ENCODE measurements at regions not wholly inside any gene's neighbourhood (a gene's known extent, or its start where the extent isn't known, plus 50 kb on each side); places are given as distances from the start of the nearest gene placed in this dataset.
"Not testable (repeated sequence)": the region's sequence is repeated elsewhere in the genome, so short reads cannot be mapped to it uniquely, and the experiment has no call there.

DNA sequence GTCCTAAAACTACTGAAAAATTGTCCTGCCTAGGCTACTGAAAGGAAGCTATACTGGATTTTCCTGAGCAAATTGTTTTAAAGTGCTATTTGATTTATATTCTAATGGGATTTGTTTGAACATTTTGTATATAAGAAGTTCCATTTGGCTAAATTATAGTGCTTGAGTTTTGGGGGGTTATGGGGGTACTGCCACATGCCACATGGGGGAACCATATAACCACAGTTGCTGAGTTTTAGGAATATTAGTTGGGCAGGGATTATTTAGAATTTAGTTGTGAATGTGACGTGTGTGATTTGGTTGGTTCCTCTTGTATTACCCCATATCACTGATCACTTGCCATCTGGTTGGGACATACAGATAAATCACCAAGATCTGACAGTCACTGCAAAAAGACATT is 224.5 kb upstream of the TAPT1 start:
- no peak for DNase-seq

DNA sequence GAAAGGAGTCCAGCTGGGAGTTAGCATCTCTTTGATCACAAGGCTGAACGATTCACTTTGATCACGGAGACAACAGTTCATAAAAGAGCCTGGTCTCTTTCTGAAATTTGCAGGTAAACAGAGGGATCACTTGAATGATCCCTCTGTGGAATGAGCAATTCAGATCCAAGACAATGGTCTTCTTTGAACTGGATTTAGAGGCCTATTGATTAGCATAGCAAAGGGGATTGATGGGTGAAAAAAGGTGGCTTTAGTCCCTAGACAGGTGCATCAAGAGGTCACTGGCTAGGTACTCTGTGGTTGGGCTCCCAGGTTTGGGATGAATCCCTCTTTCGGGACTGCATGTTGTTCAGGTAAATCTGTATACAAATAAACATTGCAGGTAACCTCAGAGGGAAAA is 223.8 kb upstream of the TAPT1 start:
- no peak for DNase-seq

DNA sequence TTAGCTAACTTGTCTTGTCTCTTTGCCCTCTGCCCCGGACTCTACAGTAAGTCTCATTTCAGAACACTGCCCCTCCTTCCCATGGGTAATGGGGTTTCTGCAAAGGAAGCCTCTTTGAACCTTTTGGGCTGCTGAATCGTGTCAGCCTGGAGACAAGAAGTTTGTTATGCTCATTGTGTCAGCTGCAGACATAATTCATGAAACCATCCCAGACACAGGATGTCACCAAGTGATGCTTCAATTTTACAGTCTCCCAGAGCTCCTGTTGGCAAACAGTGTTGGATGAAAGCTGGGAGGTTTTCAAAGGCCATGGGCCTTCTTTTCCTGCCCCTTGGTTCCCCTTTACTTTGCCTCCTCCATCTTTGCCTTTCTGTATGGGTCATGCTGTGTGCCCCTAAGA is 223.1 kb upstream of the TAPT1 start:
- no peak for DNase-seq

DNA sequence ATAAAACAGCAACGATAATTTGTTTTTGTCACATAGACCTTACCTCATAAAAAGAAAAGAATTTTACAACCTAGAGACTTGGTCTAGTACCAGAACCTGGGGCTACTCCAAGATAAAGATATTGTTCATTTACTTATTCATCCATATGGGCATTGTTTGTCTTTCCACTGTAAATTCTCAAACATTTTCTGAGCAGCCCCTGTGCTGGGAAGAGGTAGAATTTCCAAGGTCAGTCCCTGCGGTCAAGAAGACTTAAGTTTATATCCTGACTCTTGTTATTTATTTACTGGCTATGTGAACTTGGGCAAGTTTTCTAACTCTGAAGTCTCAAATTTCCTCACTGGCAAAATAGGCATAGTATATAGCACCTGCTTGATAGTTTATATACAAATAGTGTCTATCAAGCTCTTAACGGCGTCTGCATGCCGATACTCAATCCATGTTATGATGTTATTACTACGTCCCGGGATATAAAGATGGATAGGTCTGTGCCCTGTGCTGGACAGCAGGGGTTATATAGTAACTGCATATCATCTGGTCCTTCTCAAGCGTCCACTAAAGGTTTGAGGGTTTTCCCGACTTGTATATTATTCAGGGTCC is 222.1 kb upstream of the TAPT1 start:
- DNase-seq: no peak

DNA sequence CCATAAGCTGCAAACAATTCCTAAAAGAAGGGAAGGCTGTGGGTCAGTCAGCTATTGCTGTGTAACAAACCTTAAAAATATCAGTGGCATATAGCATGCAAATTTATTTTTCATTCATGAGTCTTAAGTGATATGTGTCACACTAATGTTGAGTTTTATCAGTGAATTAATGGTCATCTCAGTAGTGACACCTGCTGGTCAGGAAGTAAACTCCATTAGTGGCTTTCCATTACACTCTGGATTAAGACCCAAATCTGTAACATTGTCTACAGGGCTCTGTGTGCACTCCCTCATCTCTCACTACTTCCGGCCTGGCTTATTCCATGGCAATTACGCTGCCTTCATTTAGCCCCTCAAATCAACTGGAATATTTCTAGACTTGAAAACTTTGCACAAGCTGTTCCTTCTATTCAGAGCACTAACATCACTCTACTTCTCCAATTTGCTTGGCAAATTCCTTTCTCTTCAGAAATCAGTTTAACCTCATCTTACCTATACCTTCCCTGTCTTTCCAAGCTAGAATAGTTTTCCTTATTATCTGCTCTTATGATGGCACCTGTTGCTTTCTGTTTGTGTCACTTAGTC is 217.3 kb upstream of the TAPT1 start:
- DNase-seq: no peak

DNA sequence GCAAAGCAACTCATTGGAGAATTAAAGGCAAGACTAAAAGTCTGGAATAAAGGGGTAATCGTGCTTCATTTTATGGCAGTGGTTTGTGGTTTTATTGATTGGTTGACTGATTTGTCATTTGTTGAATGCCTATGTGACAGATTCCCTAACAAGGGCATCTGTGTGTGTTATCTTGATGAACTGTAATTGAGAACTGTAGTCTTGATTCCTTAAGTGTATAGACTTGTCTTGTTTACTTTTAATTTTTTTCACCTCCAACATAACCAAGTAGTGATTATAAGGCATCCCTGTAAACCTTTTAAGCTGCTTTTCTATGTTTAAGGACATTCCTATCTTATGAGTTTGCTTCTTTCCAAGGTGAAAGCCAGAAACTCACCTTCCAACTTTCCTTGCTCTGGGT is 216.0 kb upstream of the TAPT1 start:
- DNase-seq: no peak

DNA sequence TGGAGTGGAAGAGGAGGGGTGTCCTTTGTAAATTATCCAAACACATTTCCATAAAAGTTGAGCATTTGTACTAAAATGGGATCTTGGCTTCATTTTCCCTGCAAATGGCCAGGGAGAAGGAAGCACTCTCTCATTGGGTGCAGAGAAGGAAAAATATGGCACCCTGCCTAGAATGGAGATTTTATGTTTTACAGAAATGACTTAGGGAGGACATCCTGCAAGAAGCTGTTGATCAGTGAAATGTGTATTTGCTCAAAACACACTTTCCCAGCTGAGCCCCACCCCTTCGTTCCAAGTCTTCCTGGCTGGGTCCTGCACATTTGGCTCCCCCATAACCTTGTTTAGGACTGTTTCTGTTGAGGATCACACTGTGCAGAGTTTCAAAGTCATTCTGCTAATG is 213.5 kb upstream of the TAPT1 start:
- peak; percentile 54 for DNase-seq

DNA sequence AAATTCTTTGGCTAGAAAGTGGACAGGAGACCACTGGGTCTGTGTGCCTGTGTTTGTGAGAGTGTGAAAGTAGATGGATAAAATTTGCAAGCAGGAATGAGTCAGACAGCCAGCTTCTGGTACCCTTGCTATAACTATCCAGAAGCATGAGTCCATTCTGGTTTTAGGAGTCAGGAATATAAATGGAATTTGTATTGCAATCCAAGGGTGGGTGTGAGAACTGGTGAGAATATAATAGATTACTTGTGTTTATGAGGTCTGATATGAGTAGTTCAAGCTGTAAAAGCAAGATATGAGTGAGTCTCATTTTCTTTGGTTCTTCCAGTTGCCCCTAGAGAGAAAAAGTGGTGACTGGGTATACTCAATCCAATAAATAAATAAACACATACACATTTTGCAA is 212.7 kb upstream of the TAPT1 start:
- DNase-seq: no peak

DNA sequence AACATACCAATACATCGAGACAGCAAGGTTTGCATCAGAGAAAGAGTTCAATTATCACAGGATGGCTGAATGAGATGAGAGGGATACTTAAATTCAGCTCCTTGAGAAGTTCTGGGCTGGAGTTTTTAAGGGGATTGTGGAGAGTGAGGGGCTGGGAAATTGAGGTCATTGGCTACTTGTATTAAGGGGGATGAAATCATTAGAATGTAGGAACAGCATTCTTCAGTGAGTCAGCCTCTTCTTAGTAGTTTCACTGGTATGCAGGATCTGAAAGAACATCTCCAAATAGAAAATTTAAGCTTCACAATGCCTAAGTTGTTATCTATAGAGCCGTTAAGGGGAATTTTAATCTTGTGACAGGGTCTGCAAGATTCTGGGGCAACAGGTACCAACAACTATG is 211.6 kb upstream of the TAPT1 start:
- DNase-seq: no peak

DNA sequence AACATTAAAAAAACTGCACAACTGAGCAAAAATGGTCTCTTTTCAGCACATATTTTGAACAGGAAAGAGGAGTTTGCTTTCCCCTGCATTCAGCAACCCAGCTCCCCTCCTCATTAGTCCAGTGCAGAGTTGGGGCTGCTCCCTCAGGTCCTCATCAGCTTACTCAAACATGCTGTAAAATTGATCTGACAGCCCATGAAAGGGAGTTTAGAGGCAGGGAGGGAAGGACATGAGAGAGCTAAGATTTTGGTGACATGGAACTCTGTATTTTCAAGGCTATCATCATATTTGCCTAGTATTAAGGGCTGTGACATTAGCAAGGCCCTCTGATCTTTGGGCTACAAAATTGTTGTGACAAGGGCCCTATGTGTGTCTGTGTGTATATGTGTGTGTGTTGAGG is 205.6 kb upstream of the TAPT1 start:
- no peak for DNase-seq

- DNase-seq: peak; percentile 36
Measured at GRCh38 chr4:16418814-16419213, 192.5 kb upstream of the TAPT1 start.

DNA sequence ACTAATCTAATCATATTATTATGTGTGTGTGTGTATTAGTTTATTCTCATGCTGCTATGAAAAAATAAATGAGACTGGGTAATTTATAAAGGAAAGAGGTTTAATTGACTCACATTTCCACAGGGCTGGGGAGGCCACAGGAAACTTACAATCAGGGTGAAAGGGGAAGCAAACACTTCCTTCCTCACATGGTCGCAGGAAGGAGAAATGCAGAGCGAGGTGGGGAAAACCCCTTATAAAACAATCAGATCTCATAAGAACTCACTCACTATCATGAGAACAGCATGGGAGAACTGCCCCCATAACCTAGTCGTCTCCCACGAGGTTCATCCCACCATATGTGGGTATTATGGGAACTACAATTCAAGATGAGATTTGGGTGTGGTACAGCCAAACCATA is 190.9 kb upstream of the TAPT1 start:
- DNase-seq: no peak

DNA sequence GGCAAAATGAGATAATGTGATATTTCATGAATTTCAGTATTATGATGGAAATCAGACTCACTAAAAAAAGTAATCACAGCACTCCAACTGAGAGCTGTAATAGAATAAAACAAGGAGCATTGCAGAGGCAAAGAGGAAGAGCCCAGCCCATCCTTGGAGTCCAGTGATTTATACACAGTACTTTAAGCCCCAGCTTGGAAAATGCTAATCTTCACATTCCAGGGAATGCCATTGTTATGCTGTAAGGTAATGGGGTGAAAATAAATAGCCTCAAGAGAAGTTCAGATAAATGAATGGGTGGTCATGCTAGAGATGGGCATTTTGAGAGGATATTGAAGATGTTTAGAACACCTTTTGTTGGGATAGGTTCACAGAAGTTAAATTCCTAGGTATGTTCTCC is 190.3 kb upstream of the TAPT1 start:
- DNase-seq: no peak

DNA sequence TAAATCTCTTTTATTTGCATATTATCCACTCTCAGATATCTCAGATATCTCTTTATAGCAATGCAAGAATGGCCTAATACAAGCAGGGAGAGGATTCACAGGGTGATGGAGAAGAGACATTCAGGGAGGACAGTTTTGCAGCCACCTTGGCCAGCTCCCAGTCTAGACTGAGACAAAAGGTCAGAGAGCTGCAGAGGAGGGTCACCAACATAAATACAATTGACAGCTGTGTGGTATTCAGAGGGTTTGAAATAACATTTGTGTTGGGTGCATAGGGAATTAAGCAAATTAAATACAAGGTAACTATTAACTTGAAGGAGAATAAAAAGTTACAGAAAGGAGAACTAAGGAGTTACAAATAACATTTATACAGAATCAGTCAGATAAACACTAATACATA is 189.5 kb upstream of the TAPT1 start:
- DNase-seq: no peak

DNA sequence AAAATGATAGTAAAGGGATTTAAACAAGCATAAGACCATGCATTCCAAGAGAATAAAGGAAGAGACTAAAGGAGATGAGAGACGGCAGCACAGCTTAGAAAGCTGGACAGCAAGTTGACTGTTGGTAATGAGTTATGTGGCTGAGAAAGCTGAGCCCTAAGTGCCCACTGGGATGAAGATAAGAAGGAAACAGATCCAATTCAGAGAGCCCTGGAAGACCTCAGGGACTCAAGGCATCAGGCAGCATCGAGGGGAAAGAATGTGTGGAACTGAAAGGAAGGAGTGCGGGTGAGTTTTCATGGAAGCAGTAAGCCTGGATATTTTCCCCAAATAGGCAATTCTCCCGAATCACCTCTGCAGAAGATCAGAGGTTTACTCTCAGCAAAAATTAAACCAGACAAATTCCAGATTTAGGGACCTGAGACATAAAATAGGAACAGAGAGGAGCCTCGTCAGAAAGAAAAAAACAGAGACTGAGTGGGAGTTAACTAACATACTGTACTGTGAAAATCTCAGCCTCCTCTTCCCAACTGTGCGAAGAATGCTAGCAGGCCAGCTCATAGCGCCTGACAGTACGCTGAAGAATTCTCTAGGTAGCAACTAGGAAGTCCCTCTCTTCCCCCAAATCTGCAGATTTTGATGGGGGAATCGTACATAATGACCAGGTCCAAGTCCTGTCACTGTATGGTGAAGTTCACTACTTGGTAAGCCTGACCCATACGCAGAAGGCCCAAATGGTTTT is 187.7 kb upstream of the TAPT1 start:
- no peak for DNase-seq

DNA sequence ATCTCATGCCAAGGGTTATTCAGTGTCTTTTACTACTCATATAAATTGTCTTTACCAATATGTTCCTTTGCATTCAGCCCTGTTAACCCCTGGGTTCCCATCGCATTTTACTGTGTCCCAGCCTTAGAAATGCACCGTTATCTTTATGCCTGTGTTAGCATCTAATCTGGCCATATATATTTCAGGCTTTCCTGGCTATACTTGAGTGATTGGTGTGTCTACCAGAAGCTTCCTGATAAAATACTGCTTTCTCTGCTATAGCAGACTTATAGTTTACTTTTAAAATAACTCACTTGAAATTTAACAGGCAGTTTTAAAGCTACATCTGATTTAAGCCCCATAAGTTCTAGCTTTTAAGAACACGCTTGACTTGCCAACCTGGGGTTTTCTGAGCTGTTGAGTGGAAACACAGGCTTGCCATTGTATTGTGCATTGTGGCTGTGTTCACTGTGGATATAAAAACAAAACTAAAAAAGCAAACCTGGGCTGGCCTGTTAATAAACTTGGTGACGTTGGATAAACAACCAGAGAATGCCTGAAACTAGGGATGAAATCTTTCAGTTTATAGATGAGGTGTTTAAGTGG is 185.3 kb upstream of the TAPT1 start:
- DNase-seq: no peak

DNA sequence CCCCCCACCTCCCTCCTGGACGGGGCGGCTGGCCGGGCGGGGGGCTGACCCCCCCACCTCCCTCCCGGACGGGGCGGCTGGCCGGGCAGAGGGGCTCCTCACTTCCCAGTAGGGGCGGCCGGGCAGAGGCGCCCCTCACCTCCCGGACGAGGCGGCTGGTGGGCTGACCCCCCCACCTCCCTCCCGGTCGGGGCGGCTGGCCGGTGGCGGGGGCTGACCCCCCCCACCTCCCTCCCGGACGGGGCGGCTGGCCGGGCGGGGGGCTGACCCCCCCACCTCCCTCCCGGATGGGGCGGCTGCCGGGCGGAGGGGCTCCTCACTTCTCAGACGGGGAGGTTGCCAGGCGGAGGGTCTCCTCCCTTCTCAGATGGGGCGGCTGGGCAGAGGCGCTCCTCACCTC is 166.9 kb upstream of the TAPT1 start:
- not testable (repeated sequence) for DNase-seq

DNA sequence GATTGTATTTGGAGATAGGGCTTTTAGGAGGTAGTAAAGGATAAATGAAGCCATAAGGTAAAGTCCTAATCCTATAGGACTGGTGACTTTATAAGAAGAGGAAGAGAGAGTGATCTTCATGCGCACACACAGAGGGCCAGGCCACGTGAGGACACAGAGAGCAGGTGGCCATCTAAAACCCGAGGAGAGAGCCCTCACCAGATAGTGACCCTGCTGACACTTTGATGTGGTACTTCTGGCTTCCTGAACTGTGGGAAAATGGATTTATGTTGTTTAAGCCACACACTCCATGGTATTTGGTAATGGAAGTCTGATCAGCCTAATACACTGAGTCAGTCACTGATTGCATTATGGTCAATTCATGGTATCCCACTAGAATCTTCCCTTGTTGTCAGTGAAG is 164.9 kb upstream of the TAPT1 start:
- no peak for DNase-seq

DNA sequence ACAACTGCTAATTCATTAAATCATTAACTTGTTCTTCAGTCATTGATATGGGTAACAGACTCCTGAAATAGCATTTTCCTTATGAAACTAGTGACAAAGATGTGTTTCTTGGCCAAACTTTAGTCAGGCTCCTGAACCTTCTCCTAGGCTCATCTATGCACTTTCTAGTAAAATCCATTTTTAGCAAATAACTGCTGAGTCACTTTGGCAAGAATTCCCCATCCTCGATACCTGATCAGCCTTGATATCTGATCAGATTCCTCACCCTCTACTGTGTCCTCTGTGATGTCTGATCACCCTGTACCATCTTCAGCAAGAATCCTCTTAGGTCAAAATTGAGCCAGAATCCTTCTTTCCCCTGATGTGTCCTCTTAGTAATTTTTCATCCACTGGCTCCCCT is 161.2 kb upstream of the TAPT1 start:
- no peak for DNase-seq

- peak; percentile 46 for DNase-seq
Measured at GRCh38 chr4:16386711-16387320, 160.5 kb upstream of the TAPT1 start.

DNA sequence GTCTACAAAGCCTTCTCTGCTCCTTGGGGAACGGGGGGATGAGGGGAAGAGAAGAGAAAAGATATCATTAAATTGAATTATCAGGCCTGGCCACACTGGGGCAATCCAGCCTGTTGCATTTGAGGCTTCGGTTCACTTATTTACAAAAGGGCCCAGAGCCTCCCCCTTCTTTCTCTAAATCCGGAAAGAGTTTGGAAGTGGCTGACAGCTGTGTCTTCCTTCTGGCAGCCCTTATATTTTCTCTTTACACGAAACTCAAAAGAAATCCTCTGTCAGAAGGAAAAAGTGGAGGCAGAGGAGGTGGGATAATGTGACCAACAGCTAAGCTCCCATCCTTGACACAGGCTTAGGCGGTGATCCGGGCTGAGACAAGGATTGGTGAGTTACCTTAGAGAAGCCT is 158.3 kb upstream of the TAPT1 start:
- peak; percentile 54 for DNase-seq

- no peak for DNase-seq
Measured at GRCh38 chr4:16382571-16382970, 156.3 kb upstream of the TAPT1 start.

GRCh38 chr4:16377887-16378286 is 151.6 kb upstream of the TAPT1 start:
- DNase-seq: no peak

GRCh38 chr4:16365036-16365569 is 138.8 kb upstream of the TAPT1 start:
- no peak for DNase-seq
